B cell (primary cell): ENCODE measurements at regions not wholly inside any gene's neighbourhood (a gene's known extent, or its start where the extent isn't known, plus 50 kb on each side); places are given as distances from the start of the nearest gene placed in this dataset.

ENCODE experiments used
- EZH2 ChIP-seq: IDR thresholded peaks from 2 replicates; pipeline ENCODE4 v1.6.1; 2012; ENCODE audit warnings: borderline replicate concordance, low read depth, mild to moderate bottlenecking, moderate library complexity, low read length; ENCODE audit not compliant: insufficient read depth, poor library complexity, severe bottlenecking
- TF ChIP-seq, protein P1 (sequence below): fragments of 200-600 bp; IDR thresholded peaks from one replicate; pipeline ENCODE4 v1.8.0; 2022; ENCODE audit warnings: antibody characterized with exemption, mild to moderate bottlenecking

DNA sequence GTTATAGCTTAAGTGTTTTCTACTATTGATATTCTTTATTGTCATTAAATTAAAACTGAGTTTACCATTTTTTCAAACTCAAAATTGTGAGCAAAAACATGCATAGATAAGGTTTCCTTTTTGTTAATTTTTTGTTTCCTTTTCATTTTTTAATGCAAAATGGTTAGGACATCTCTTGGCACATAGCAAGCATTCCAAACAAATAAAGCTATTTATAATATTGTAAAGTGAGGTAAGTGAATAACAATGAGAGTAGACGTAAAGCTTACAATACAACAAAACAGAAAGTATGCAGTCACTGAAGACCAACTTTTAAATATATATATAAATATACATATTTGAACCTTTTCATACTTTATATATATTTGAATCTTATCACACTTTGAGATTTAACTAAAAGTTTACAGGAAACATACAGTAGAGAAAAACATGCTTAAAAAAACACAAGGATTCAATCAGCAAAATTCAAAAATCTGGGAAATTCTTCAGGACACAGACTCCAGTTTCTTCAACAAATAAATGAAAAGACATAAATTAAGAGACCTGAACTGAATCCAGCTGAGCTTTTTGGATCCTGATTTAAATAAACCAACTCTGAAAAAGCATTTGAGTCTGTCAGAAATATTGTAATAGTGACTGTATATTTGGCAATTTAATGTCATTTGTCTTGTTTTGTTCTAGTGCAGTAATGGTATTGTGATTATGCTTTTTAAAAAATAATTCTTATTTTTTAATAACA is 67.5 kb upstream of the SAMSN1 start:
- TF ChIP-seq, protein P1, sequence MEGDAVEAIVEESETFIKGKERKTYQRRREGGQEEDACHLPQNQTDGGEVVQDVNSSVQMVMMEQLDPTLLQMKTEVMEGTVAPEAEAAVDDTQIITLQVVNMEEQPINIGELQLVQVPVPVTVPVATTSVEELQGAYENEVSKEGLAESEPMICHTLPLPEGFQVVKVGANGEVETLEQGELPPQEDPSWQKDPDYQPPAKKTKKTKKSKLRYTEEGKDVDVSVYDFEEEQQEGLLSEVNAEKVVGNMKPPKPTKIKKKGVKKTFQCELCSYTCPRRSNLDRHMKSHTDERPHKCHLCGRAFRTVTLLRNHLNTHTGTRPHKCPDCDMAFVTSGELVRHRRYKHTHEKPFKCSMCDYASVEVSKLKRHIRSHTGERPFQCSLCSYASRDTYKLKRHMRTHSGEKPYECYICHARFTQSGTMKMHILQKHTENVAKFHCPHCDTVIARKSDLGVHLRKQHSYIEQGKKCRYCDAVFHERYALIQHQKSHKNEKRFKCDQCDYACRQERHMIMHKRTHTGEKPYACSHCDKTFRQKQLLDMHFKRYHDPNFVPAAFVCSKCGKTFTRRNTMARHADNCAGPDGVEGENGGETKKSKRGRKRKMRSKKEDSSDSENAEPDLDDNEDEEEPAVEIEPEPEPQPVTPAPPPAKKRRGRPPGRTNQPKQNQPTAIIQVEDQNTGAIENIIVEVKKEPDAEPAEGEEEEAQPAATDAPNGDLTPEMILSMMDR = no peak
- TF ChIP-seq EZH2 = no peak
